ENCODE measurements at regions not wholly inside any gene's neighbourhood (a gene's known extent, or its start where the extent isn't known, plus 50 kb on each side); places are given as distances from the start of the nearest gene placed in this dataset.

DNA sequence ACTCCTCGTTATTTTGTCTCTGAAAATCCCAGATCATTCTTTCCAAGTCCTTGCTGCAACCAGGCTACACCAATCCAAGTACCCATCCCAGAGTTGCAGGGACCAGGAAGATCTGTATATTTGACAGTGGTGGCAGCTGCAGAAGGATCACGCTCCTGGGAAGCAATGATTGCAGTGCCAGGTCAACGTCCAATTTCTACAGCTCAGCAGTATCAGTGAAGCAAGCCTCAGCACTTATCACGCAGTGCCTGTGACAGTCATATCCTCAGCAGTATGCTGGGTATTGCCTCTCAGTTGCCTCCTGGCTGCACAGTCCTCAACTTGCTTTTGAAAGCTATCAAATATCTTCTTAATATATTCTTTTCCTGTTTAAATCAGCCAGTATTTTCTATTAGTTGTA is 66.7 kb downstream of the BARHL2 start:
- no peaks in the 10 kb centered on the region for H3K4me1 ChIP-seq
- no peak overlapping the region for H3K27ac ChIP-seq
- H3K9me3 ChIP-seq = no peaks in the 10 kb centered on the region
- TF ChIP-seq POLR2A (IDR thresholded peaks at IDR 0.05) (no peak), EP300 (IDR thresholded peaks at IDR 0.05) (no peak), POLR2AphosphoS5 (IDR thresholded peaks at IDR 0.05) (no peak)
- TF ChIP-seq, protein P1, sequence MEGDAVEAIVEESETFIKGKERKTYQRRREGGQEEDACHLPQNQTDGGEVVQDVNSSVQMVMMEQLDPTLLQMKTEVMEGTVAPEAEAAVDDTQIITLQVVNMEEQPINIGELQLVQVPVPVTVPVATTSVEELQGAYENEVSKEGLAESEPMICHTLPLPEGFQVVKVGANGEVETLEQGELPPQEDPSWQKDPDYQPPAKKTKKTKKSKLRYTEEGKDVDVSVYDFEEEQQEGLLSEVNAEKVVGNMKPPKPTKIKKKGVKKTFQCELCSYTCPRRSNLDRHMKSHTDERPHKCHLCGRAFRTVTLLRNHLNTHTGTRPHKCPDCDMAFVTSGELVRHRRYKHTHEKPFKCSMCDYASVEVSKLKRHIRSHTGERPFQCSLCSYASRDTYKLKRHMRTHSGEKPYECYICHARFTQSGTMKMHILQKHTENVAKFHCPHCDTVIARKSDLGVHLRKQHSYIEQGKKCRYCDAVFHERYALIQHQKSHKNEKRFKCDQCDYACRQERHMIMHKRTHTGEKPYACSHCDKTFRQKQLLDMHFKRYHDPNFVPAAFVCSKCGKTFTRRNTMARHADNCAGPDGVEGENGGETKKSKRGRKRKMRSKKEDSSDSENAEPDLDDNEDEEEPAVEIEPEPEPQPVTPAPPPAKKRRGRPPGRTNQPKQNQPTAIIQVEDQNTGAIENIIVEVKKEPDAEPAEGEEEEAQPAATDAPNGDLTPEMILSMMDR (IDR thresholded peaks at IDR 0.05) = no peak
- 75% methylated on average over 4 of the region's 4 CpGs for WGBS
- DNase-seq (ENCODE audit: low spot score in 2 of 2) = no peak
- no peak overlapping the region for H3K4me3 ChIP-seq
- H3K27me3 ChIP-seq = no peaks in the 10 kb centered on the region
- H3K36me3 ChIP-seq = no peaks in the 10 kb centered on the region

DNA sequence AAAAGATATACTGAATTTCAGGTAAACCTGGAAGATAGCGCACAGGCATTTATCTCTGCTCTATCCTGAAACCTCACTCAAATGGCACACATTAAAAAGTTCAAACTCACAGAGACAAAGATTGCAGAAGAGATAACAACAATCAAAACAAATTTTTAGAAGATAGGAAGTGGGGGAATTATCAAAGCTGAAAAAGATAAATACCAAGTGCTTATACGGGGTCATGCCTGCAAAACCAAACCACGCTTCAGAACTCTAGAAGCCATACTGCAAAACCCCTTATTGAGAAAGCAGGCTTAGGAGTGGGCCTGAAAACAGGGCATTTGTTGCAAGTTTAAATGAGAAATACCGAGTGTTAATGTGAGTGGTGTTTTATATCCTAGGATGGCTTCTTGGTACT is 76.8 kb downstream of the BARHL2 start:
- H3K27me3 ChIP-seq = no peaks in the 10 kb centered on the region
- 73% methylated on average over 4 of the region's 4 CpGs for WGBS
- TF ChIP-seq, protein P1 (IDR thresholded peaks at IDR 0.05) = no peak
- TF ChIP-seq POLR2A (IDR thresholded peaks at IDR 0.05) (no peak), POLR2AphosphoS5 (IDR thresholded peaks at IDR 0.05) (no peak), EP300 (IDR thresholded peaks at IDR 0.05) (no peak)
- H3K4me3 ChIP-seq = no peak overlapping the region
- no peaks in the 10 kb centered on the region for H3K9me3 ChIP-seq
- no peak overlapping the region for H3K27ac ChIP-seq
- no peak for DNase-seq (ENCODE audit: low spot score in 2 of 2)
- no peaks in the 10 kb centered on the region for H3K4me1 ChIP-seq
- H3K36me3 ChIP-seq = no peaks in the 10 kb centered on the region

DNA sequence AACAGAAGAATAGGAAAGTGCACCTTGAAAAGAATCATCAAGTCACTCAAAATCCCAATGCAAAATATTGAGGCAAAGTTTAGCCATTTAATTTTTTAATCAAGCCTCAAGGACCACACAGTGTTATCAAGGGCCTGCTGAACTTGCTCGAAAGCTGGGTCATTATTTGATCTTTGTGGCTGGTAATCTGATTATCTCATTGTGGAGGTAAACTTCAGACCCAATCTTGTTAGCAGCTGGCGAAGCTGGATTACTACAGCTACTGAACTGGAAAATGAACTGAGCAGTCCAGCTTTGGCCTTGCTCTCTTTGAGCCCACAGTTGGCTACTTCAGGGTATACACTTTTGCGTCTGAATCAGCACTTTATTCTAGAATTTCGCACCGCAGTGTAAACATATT is 94.4 kb downstream of the BARHL2 start:
- H3K9me3 ChIP-seq = no peaks in the 10 kb centered on the region

DNA sequence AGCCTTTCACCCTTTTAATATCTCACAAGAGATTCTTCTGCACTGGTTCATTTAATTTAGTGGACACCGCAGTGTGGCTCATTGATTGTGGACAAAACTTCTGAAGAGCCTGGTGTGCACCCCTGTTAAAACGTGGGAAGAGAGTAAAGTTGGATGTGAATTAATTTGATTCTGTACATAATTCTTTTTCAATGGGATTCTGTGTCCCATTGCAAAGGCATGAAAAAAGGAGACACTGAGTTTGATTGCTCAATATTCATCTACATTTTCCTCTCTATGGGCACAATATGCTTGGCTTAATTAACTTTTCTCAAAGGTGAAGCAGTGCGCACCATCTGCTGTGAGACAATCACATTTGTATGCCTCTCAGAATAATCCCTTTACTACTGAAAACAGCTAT is 95.1 kb downstream of the BARHL2 start:
- no peaks in the 10 kb centered on the region for H3K27me3 ChIP-seq
- H3K27ac ChIP-seq = no peak overlapping the region
- 78% methylated on average over 3 of the region's 3 CpGs for WGBS
- no peak for TF ChIP-seq POLR2A (IDR thresholded peaks at IDR 0.05)
- TF ChIP-seq EP300 (IDR thresholded peaks at IDR 0.05) = no peak
- TF ChIP-seq, protein P1 (IDR thresholded peaks at IDR 0.05) = no peak
- TF ChIP-seq POLR2AphosphoS5 (IDR thresholded peaks at IDR 0.05) = no peak
- no peaks in the 10 kb centered on the region for H3K4me1 ChIP-seq
- DNase-seq (ENCODE audit: low spot score in 2 of 2) = no peak
- H3K4me3 ChIP-seq = no peak overlapping the region
- no peaks in the 10 kb centered on the region for H3K36me3 ChIP-seq
- no peaks in the 10 kb centered on the region for H3K9me3 ChIP-seq

More for the DNA sequence above, 94.4 kb downstream of the BARHL2 start:
- 84% methylated on average over 5 of the region's 5 CpGs for WGBS
- Histone ChIP-seq H3K36me3 (no peaks in the 10 kb centered on the region), H3K4me1 (no peaks in the 10 kb centered on the region), H3K27me3 (no peaks in the 10 kb centered on the region), H3K4me3 (no peak overlapping the region), H3K27ac (no peak overlapping the region)
- DNase-seq (ENCODE audit: low spot score in 2 of 2) = no peak
- TF ChIP-seq POLR2AphosphoS5 (IDR thresholded peaks at IDR 0.05) = no peak
- TF ChIP-seq, protein P1 (IDR thresholded peaks at IDR 0.05) = no peak
- no peak for TF ChIP-seq EP300 (IDR thresholded peaks at IDR 0.05)
- no peak for TF ChIP-seq POLR2A (IDR thresholded peaks at IDR 0.05)

DNA sequence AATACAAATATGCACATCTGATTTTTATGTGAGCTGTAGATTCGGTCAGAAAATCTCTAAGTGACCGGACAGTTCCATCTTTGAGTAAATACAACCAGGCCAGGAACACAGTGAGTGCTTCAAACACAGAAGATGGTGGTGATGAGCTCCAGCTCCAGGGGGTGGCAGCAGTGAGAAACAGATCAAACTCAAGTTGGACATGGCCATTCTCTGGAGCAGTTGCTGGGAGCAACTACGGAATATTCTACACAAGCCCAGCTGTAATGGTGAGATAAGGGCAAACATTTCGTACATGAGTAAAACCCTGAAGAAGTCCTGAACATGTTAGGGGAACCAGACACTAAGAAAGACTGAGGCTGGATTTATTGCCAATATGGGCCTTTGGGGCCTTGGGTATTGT is 100.7 kb downstream of the BARHL2 start:
- 79% methylated on average over 4 of the region's 4 CpGs for WGBS

More for the DNA sequence above, 100.7 kb downstream of the BARHL2 start:
- DNase-seq (ENCODE audit: low spot score in 2 of 2) = no peak
- Histone ChIP-seq H3K4me1 (no peaks in the 10 kb centered on the region), H3K27ac (no peak overlapping the region), H3K4me3 (no peak overlapping the region), H3K36me3 (no peaks in the 10 kb centered on the region), H3K9me3 (no peaks in the 10 kb centered on the region), H3K27me3 (no peaks in the 10 kb centered on the region)
- TF ChIP-seq POLR2AphosphoS5 (IDR thresholded peaks at IDR 0.05) = no peak
- TF ChIP-seq, protein P1 (IDR thresholded peaks at IDR 0.05) = no peak
- TF ChIP-seq EP300 (IDR thresholded peaks at IDR 0.05) = no peak
- no peak for TF ChIP-seq POLR2A (IDR thresholded peaks at IDR 0.05)
